OCI-LY7 (cell line): ENCODE measurements at regions not wholly inside any gene's neighbourhood (a gene's known extent, or its start where the extent isn't known, plus 50 kb on each side); places are given as distances from the start of the nearest gene placed in this dataset. TPM values are rescaled to one million over a fixed set of nuclear protein-coding genes. Genes with fewer than 3 reads are reported as not detected.
"Not testable (repeated sequence)": the region's sequence is repeated elsewhere in the genome, so short reads cannot be mapped to it uniquely, and the experiment has no call there.

Experiments
- BruUV-seq: library from RNA; stranded (reverse); fragments of 400-500 nt; replicated peaks from 2 replicates; lab custom pipeline; 2021; lab: Mats Ljungman, UMichigan
- CTCF ChIA-PET: fragments of 300-600 bp; sonication (Branson Sonifier 250); formaldehyde crosslinking; loops from one replicate; lab custom pipeline; 2022; ENCODE audit warnings: antibody characterized with exemption; ENCODE audit not compliant: unreplicated experiment; lab: Charles Lee
- POLR2A ChIA-PET: fragments of 300-600 bp; sonication (Branson Sonifier 250); formaldehyde crosslinking; loops from one replicate; lab custom pipeline; 2022; ENCODE audit warnings: antibody characterized with exemption; lab: Charles Lee
- DNase-seq: peaks from one replicate; pipeline ENCODE4 v3.0.0-alpha.2; 2015; ENCODE audit warnings: low spot score
- H2AFZ ChIP-seq: fragments of 200-600 bp; sonication (generic), shearing (Covaris generic); 2 replicates; pipeline ENCODE4 v1.6.1; 2014; ENCODE audit warnings: mild to moderate bottlenecking, antibody characterized with exemption, low read length, moderate library complexity
- H3K27ac ChIP-seq: fragments of 200-600 bp; sonication (generic); 2 replicates; pipeline ENCODE4 v1.5.1; 2014; ENCODE audit warnings: mixed run types, low read depth, mild to moderate bottlenecking, moderate library complexity, low read length, inconsistent platforms; ENCODE audit not compliant: poor library complexity, severe bottlenecking
- H3K36me3 ChIP-seq: fragments of 200-600 bp; sonication (generic); 2 replicates; pipeline ENCODE4 v1.6.1; 2014; ENCODE audit warnings: mild to moderate bottlenecking, antibody characterized with exemption, low read length, moderate library complexity, mixed read lengths; ENCODE audit not compliant: insufficient read depth
- H3K4me1 ChIP-seq: fragments of 200-600 bp; sonication (generic); 2 replicates; pipeline ENCODE4 v1.5.1; 2014; ENCODE audit warnings: mild to moderate bottlenecking, low read length; ENCODE audit not compliant: insufficient read depth, poor library complexity, severe bottlenecking
- H3K4me2 ChIP-seq: fragments of 200-600 bp; sonication (generic); 2 replicates; pipeline ENCODE4 v1.6.1; 2014; ENCODE audit warnings: mild to moderate bottlenecking, low read length
- H3K4me3 ChIP-seq: fragments of 200-600 bp; sonication (generic); 2 replicates; pipeline ENCODE4 v1.5.1; 2014; ENCODE audit warnings: mild to moderate bottlenecking, low read depth, low read length; ENCODE audit not compliant: poor library complexity, severe bottlenecking
- H3K79me2 ChIP-seq: fragments of 200-600 bp; sonication (generic); 2 replicates; pipeline ENCODE4 v1.6.1; 2016; ENCODE audit warnings: low read depth, mild to moderate bottlenecking, low read length, moderate library complexity, mixed read lengths; ENCODE audit not compliant: insufficient read depth
- H3K9me2 ChIP-seq: fragments of 200-600 bp; sonication (generic); 2 replicates; pipeline ENCODE4 v1.6.1; 2016; ENCODE audit warnings: mild to moderate bottlenecking, low read length, mixed read lengths; ENCODE audit not compliant: insufficient read depth
- H3K9me3 ChIP-seq: fragments of 200-600 bp; sonication (generic); 2 replicates; pipeline ENCODE4 v1.6.1; 2014; ENCODE audit warnings: mild to moderate bottlenecking, mixed run types, low read length, mixed read lengths
- H4K20me1 ChIP-seq: fragments of 200-600 bp; sonication (generic); 2 replicates; pipeline ENCODE4 v1.6.1; 2014; ENCODE audit warnings: mild to moderate bottlenecking, antibody characterized with exemption, low read length, moderate library complexity, mixed read lengths; ENCODE audit not compliant: insufficient read depth
- EZH2phosphoT487 ChIP-seq: fragments of 200-600 bp; sonication (generic); IDR thresholded peaks from 2 replicates; pipeline ENCODE4 v1.6.1; 2018; ENCODE audit warnings: low read depth, borderline replicate concordance, mild to moderate bottlenecking, mixed run types, antibody characterized with exemption, low read length, moderate library complexity, mixed read lengths
- intact Hi-C: fragments of 100-400 bp; cut with micrococcal nuclease; formaldehyde crosslinking; loops from one replicate; pipeline ENCODE4 v1.10.0; 2022; ENCODE audit not compliant: unreplicated experiment
- small RNA-seq: library from RNA; depleted of rRNA; stranded (forward); fragments of <200 nt; gene quantifications from one replicate; pipeline ENCODE3, GENCODE V24; 2014
- TF ChIP-seq, protein P1 (sequence below): fragments of 200-600 bp; sonication (generic); conservative IDR thresholded peaks from 2 replicates; pipeline ENCODE4 v1.5.1; 2014; ENCODE audit warnings: mild to moderate bottlenecking, antibody characterized with exemption, low read length, moderate library complexity, mixed read lengths

DNA sequence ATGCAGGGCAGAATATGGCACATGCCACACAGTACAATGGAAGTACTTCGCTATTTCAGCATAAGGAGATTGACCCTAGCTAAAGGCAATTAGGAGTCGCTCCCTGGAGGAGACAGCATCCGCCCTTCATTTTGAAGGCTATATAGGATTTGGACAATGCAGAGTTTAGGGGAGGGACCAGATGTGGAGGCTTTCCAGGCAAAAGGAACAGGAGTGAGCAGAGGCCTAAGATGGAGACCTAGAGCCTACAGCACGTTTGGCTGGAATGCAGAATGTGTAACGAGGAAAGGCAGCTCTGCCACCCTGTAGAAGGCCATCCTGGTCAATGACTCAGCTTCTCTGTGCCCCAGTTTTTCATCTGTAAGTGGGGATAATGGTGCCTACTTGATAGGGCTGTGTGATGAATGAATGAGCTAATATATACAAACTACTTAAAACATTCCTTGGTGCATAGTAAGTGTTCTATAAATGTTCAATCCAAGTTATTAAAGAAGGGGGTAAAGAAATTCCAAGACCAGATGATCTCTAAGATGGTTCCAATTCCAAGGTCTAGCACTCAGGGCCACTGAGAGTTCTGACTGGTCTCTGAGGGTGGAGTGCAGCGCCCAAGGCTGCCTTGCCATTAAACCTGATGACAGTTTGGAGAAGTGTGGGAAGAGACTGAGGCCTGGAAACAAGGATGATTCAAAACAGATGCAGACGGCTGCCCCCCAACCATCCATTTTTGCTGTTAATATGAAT lies 54.3 kb upstream of the FRMD6 start:
- no peaks in the 10 kb centered on the region for H3K36me3 ChIP-seq
- H2AFZ ChIP-seq = no peak overlapping the region
- H3K4me2 ChIP-seq = no peak overlapping the region
- ChIA-PET POLR2A (interaction anchor here (0.9 kb wide), 1 partner anchor 13 kb away, joined by 3 read pairs; no protein-coding TSS in a partner anchor), CTCF (interaction anchor here (1.5 kb wide), 1 partner anchor 10 kb away, joined by 3 read pairs; no protein-coding TSS in a partner anchor)
- H3K9me3 ChIP-seq = no peaks in the 10 kb centered on the region
- no peaks in the 10 kb centered on the region for H4K20me1 ChIP-seq
- no peaks in the 10 kb centered on the region for H3K9me2 ChIP-seq
- H3K4me3 ChIP-seq = no peak overlapping the region
- no peak for DNase-seq
- H3K27ac ChIP-seq = no peak overlapping the region
- no TSS peak for BruUV-seq
- TF ChIP-seq, protein P1, sequence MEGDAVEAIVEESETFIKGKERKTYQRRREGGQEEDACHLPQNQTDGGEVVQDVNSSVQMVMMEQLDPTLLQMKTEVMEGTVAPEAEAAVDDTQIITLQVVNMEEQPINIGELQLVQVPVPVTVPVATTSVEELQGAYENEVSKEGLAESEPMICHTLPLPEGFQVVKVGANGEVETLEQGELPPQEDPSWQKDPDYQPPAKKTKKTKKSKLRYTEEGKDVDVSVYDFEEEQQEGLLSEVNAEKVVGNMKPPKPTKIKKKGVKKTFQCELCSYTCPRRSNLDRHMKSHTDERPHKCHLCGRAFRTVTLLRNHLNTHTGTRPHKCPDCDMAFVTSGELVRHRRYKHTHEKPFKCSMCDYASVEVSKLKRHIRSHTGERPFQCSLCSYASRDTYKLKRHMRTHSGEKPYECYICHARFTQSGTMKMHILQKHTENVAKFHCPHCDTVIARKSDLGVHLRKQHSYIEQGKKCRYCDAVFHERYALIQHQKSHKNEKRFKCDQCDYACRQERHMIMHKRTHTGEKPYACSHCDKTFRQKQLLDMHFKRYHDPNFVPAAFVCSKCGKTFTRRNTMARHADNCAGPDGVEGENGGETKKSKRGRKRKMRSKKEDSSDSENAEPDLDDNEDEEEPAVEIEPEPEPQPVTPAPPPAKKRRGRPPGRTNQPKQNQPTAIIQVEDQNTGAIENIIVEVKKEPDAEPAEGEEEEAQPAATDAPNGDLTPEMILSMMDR = no peak
- TF ChIP-seq EZH2phosphoT487 = no peak
- no peaks in the 10 kb centered on the region for H3K4me1 ChIP-seq
- intact Hi-C loops = no loop called here
- no peaks in the 10 kb centered on the region for H3K79me2 ChIP-seq

DNA sequence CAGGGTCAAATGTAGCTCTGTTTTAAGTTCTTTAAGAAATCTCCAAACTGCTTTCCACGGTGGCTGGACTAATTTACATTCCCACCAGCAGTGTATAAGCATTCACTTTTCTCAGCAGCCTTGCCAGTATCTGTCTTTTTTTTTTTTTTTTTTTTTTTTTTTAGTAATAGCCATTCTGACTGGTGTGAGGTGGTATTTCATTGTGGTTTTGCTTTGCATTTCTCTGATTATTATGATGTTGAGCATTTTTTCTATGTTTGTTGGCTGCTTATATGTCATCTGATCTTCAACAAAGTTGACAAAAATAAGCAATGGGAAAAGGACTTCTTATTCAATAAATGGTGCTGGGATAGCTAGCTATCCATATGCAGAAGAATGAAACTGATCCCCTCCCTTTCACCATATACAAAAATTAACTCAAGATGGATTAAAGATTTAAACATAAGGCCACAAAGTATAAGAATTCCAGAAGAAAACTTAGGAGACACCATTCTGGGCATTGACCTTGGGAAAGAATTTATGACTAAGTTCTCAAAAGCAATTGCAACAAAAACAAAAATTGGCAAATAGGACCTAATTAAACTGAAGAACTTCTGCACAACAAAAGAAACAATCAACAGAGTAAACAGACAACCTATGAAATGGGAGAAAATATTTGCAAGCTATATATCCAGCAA lies 52.6 kb upstream of the FRMD6 start:
- H3K9me3 ChIP-seq, H3K4me3 ChIP-seq, H3K27ac ChIP-seq, H3K36me3 ChIP-seq, H3K9me2 ChIP-seq, intact Hi-C loops, H4K20me1 ChIP-seq, H3K79me2 ChIP-seq, H3K4me1 ChIP-seq, CTCF ChIA-PET, H2AFZ ChIP-seq, H3K4me2 ChIP-seq, DNase-seq, BruUV-seq: not testable (repeated sequence)
- POLR2A ChIA-PET = interaction anchor here (0.7 kb wide), 2 partner anchors 159 to 289 kb away, joined by 6 to 14 read pairs; no protein-coding TSS in a partner anchor

DNA sequence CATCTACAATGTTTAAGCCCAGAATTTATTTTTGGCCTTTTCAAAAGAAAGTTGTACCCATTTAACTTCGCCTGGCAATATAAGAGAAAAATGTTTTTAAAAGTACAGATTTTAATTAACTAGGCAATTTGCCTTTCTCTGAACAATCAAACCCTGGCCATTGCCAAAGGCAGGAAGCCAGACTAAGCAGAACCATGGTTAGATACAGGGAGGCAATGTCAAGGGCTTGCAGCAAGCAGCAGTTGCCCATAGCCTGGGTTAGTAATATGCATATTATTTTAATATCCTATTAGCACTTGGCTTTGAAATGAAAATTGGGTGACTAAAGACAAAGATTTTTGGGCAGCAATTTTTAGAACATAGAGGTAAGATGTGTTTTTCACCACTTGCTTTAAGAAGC lies 51.1 kb upstream of the FRMD6 start:
- CTCF ChIA-PET = no interaction called here
- BruUV-seq = no TSS peak

More for the DNA sequence above, 51.1 kb upstream of the FRMD6 start:
- H4K20me1 ChIP-seq = no peaks in the 10 kb centered on the region
- no peaks in the 10 kb centered on the region for H3K4me1 ChIP-seq
- no peak for DNase-seq
- H3K4me3 ChIP-seq = no peak overlapping the region
- H3K9me3 ChIP-seq = no peaks in the 10 kb centered on the region
- POLR2A ChIA-PET = no interaction called here
- H2AFZ ChIP-seq = no peak overlapping the region
- no peak overlapping the region for H3K27ac ChIP-seq
- no peaks in the 10 kb centered on the region for H3K9me2 ChIP-seq
- intact Hi-C loops = no loop called here
- no peaks in the 10 kb centered on the region for H3K36me3 ChIP-seq
- no peak for TF ChIP-seq EZH2phosphoT487
- TF ChIP-seq, protein P1 = no peak
- no peak overlapping the region for H3K4me2 ChIP-seq
- H3K79me2 ChIP-seq = no peaks in the 10 kb centered on the region

Small RNA genes in the stretch of these regions (small RNA-seq; reads per million reads assigned to genes)
- not detected for gene RNU6-1291P
